GM23338 (cell line): ENCODE measurements at regions not wholly inside any gene's neighbourhood (a gene's known extent, or its start where the extent isn't known, plus 50 kb on each side); places are given as distances from the start of the nearest gene placed in this dataset.

ENCODE experiments used
- ATAC-seq: fragments of 200-7000 bp; cut with Tn5 transposase; 3 replicates; pipeline ENCODE4 v1.9.1; 2020
- DNase-seq: peaks from one replicate; pipeline ENCODE4 v3.0.0-alpha.2; 2015; ENCODE audit warnings: low spot score
- H2AFZ ChIP-seq: fragments of 200-600 bp; sonication (generic); 2 replicates; pipeline ENCODE4 v1.8.0; 2016; ENCODE audit warnings: antibody characterized with exemption, mild to moderate bottlenecking, moderate library complexity
- H3F3A ChIP-seq: fragments of 200-600 bp; sonication (generic); replicated peaks from 2 replicates; pipeline ENCODE4 v1.8.0; 2017; ENCODE audit warnings: antibody characterized with exemption, mixed run types, low read depth
- H3K27ac ChIP-seq: fragments of 200-600 bp; sonication (generic); 2 replicates; pipeline ENCODE4 v1.6.1; 2016; ENCODE audit warnings: low read depth
- H3K27me3 ChIP-seq: fragments of 200-600 bp; sonication (generic); 2 replicates; pipeline ENCODE4 v1.8.0; 2016; ENCODE audit warnings: mild to moderate bottlenecking, mixed run types, moderate library complexity; ENCODE audit not compliant: insufficient read depth
- H3K36me3 ChIP-seq: fragments of 200-600 bp; sonication (generic); 2 replicates; pipeline ENCODE4 v1.8.0; 2016; ENCODE audit warnings: mild to moderate bottlenecking; ENCODE audit not compliant: insufficient read depth
- H3K4me1 ChIP-seq: fragments of 200-600 bp; sonication (generic); 2 replicates; pipeline ENCODE4 v1.8.0; 2016; ENCODE audit warnings: mild to moderate bottlenecking, moderate library complexity; ENCODE audit not compliant: insufficient read depth
- H3K4me2 ChIP-seq: fragments of 200-600 bp; sonication (generic); 2 replicates; pipeline ENCODE4 v1.7.1; 2017; ENCODE audit warnings: mixed run types
- H3K4me3 ChIP-seq: fragments of 200-600 bp; sonication (generic); 2 replicates; pipeline ENCODE4 v1.6.1; 2016; ENCODE audit warnings: mixed run types
- H3K79me2 ChIP-seq: fragments of 200-600 bp; sonication (generic); replicated peaks from 2 replicates; pipeline ENCODE4 v1.8.0; 2017; ENCODE audit warnings: mild to moderate bottlenecking; ENCODE audit not compliant: insufficient read depth
- H3K9me2 ChIP-seq: fragments of 200-600 bp; sonication (generic); 2 replicates; pipeline ENCODE4 v1.8.0; 2017; ENCODE audit not compliant: insufficient read depth
- H4K20me1 ChIP-seq: fragments of 200-600 bp; sonication (generic); replicated peaks from 2 replicates; pipeline ENCODE4 v1.8.0; 2017; ENCODE audit warnings: mild to moderate bottlenecking; ENCODE audit not compliant: insufficient read depth
- H3K27ac Mint-ChIP-seq: 2 replicates; pipeline ENCODE4 v1.8.0; 2020; ENCODE audit warnings: inconsistent platforms, mild to moderate bottlenecking, moderate library complexity, mixed read lengths
- H3K27me3 Mint-ChIP-seq: 3 replicates; pipeline ENCODE4 v1.8.0; 2022; ENCODE audit warnings: low read depth, mild to moderate bottlenecking, moderate library complexity, mixed read lengths, inconsistent platforms; ENCODE audit not compliant: insufficient read depth, poor library complexity
- H3K36me3 Mint-ChIP-seq: 3 replicates; pipeline ENCODE4 v1.8.0; 2021; ENCODE audit warnings: low read depth, mild to moderate bottlenecking, inconsistent platforms, moderate library complexity, mixed read lengths
- H3K4me1 Mint-ChIP-seq: 3 replicates; pipeline ENCODE4 v1.8.0; 2020; ENCODE audit warnings: mild to moderate bottlenecking, inconsistent platforms, mixed read lengths
- H3K4me3 Mint-ChIP-seq: 3 replicates; pipeline ENCODE4 v1.8.0; 2021; ENCODE audit warnings: moderate library complexity, mild to moderate bottlenecking, inconsistent platforms, mixed read lengths
- H3K9me3 Mint-ChIP-seq: 3 replicates; pipeline ENCODE4 v1.8.0; 2020; ENCODE audit warnings: moderate library complexity, mild to moderate bottlenecking, inconsistent platforms, mixed read lengths
- EZH2 ChIP-seq: fragments of 200-600 bp; sonication (generic); IDR thresholded peaks from one replicate; pipeline ENCODE4 v1.8.0; 2017; ENCODE audit warnings: antibody characterized with exemption, mild to moderate bottlenecking, low read depth; ENCODE audit not compliant: unreplicated experiment
- EZH2phosphoT487 ChIP-seq: fragments of 200-600 bp; sonication (generic); IDR thresholded peaks from one replicate; pipeline ENCODE4 v1.8.1; 2018; ENCODE audit warnings: antibody characterized with exemption; ENCODE audit not compliant: unreplicated experiment
- JUNB ChIP-seq: IDR thresholded peaks from one replicate; pipeline ENCODE4 v1.6.1; 2016; ENCODE audit warnings: antibody characterized with exemption; ENCODE audit not compliant: unreplicated experiment
- POLR2AphosphoS5 ChIP-seq: IDR thresholded peaks from 2 replicates; pipeline ENCODE4 v1.6.1; 2016; ENCODE audit warnings: antibody characterized with exemption, low read depth
- ZNF114 ChIP-seq: fragments of 250-450 bp; sonication (Bioruptor Pico); IDR thresholded peaks from 2 replicates; pipeline ENCODE4 v1.5.0; 2020; ENCODE audit warnings: mild to moderate bottlenecking, moderate library complexity
- ZNF331 ChIP-seq: fragments of 250-450 bp; sonication (Bioruptor Pico); IDR thresholded peaks from 2 replicates; pipeline ENCODE4 v1.5.0; 2020; ENCODE audit warnings: low read depth, mild to moderate bottlenecking, moderate library complexity
- TF ChIP-seq, protein P1 (sequence below): IDR thresholded peaks from one replicate; pipeline ENCODE4 v1.6.1; 2018; ENCODE audit warnings: antibody characterized with exemption; ENCODE audit not compliant: unreplicated experiment
- TF ChIP-seq, protein P2 (sequence below): fragments of 250-450 bp; sonication (Bioruptor Pico); IDR thresholded peaks from 2 replicates; pipeline ENCODE4 v1.5.0; 2020; ENCODE audit warnings: mild to moderate bottlenecking, moderate library complexity

DNA sequence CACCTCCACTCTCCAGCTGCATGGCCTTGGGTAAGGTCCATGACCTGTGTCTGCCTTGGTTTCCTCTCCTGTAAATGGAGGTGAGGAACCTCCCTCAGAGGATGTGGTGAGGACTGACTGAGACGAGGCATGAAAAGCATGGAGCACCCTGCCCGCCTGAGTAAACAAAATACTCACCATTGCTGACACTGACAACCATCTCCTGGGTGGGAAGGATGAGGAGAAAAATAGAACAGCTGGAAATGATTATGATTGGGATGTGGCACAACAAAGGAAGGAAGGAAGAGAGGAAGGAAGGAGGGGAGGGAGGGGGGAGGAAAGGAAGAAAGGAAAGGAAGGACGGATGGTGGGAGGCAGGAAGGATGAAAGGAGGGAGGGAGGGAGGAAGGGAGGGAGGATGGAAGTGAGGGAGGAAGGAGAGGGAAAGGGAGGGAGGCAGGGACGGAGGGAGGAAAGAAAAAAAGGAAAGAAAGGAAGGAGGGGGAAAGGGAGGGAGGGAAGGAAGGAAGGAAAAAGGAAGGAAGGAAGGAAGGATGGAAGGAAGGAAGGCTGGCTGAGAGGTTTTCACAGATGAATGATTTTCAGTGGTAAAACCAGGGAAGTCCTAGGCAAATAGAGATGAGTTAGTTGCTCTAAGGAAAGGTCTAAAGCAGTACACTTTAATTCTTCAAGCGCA is 276.5 kb upstream of the XYLT1 start:
- peak overlapping the region; percentile 63; the same call in 1 of the 2 replicates for H3K27ac Mint-ChIP-seq
- H3K4me2 ChIP-seq = peak overlapping the region; percentile 39
- H3K9me2 ChIP-seq = no peaks in the 10 kb centered on the region
- peaks cover 5% of the 10 kb centered on the region; the same call in 2 of the 3 replicates for H3K9me3 Mint-ChIP-seq
- H4K20me1 ChIP-seq = no peaks in the 10 kb centered on the region
- H3K36me3 Mint-ChIP-seq = no peaks in the 10 kb centered on the region
- H2AFZ ChIP-seq = no peak overlapping the region
- peaks cover 14% of the 10 kb centered on the region for H3K27me3 Mint-ChIP-seq
- no peaks in the 10 kb centered on the region for H3K36me3 ChIP-seq
- no peak overlapping the region for H3K4me3 ChIP-seq
- ATAC-seq (no peak), DNase-seq (no peak)
- no peaks in the 10 kb centered on the region for H3K79me2 ChIP-seq
- H3K4me3 Mint-ChIP-seq = no peak overlapping the region
- H3K27ac ChIP-seq = peak overlapping the region; percentile 61; the same call in 1 of the 2 replicates
- peaks cover 5% of the 10 kb centered on the region; the same call in 1 of the 2 replicates for H3F3A ChIP-seq
- H3K4me1 ChIP-seq = peaks cover 34% of the 10 kb centered on the region
- peaks cover 42% of the 10 kb centered on the region for H3K4me1 Mint-ChIP-seq
- TF ChIP-seq JUNB = no peak
- no peak for TF ChIP-seq EZH2
- TF ChIP-seq, protein P1, sequence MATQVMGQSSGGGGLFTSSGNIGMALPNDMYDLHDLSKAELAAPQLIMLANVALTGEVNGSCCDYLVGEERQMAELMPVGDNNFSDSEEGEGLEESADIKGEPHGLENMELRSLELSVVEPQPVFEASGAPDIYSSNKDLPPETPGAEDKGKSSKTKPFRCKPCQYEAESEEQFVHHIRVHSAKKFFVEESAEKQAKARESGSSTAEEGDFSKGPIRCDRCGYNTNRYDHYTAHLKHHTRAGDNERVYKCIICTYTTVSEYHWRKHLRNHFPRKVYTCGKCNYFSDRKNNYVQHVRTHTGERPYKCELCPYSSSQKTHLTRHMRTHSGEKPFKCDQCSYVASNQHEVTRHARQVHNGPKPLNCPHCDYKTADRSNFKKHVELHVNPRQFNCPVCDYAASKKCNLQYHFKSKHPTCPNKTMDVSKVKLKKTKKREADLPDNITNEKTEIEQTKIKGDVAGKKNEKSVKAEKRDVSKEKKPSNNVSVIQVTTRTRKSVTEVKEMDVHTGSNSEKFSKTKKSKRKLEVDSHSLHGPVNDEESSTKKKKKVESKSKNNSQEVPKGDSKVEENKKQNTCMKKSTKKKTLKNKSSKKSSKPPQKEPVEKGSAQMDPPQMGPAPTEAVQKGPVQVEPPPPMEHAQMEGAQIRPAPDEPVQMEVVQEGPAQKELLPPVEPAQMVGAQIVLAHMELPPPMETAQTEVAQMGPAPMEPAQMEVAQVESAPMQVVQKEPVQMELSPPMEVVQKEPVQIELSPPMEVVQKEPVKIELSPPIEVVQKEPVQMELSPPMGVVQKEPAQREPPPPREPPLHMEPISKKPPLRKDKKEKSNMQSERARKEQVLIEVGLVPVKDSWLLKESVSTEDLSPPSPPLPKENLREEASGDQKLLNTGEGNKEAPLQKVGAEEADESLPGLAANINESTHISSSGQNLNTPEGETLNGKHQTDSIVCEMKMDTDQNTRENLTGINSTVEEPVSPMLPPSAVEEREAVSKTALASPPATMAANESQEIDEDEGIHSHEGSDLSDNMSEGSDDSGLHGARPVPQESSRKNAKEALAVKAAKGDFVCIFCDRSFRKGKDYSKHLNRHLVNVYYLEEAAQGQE = no peak
- TF ChIP-seq EZH2phosphoT487 = no peak
- no peak for TF ChIP-seq POLR2AphosphoS5
- TF ChIP-seq ZNF114 (CRISPR knock-in tag) = no peak
- TF ChIP-seq, protein P2, sequence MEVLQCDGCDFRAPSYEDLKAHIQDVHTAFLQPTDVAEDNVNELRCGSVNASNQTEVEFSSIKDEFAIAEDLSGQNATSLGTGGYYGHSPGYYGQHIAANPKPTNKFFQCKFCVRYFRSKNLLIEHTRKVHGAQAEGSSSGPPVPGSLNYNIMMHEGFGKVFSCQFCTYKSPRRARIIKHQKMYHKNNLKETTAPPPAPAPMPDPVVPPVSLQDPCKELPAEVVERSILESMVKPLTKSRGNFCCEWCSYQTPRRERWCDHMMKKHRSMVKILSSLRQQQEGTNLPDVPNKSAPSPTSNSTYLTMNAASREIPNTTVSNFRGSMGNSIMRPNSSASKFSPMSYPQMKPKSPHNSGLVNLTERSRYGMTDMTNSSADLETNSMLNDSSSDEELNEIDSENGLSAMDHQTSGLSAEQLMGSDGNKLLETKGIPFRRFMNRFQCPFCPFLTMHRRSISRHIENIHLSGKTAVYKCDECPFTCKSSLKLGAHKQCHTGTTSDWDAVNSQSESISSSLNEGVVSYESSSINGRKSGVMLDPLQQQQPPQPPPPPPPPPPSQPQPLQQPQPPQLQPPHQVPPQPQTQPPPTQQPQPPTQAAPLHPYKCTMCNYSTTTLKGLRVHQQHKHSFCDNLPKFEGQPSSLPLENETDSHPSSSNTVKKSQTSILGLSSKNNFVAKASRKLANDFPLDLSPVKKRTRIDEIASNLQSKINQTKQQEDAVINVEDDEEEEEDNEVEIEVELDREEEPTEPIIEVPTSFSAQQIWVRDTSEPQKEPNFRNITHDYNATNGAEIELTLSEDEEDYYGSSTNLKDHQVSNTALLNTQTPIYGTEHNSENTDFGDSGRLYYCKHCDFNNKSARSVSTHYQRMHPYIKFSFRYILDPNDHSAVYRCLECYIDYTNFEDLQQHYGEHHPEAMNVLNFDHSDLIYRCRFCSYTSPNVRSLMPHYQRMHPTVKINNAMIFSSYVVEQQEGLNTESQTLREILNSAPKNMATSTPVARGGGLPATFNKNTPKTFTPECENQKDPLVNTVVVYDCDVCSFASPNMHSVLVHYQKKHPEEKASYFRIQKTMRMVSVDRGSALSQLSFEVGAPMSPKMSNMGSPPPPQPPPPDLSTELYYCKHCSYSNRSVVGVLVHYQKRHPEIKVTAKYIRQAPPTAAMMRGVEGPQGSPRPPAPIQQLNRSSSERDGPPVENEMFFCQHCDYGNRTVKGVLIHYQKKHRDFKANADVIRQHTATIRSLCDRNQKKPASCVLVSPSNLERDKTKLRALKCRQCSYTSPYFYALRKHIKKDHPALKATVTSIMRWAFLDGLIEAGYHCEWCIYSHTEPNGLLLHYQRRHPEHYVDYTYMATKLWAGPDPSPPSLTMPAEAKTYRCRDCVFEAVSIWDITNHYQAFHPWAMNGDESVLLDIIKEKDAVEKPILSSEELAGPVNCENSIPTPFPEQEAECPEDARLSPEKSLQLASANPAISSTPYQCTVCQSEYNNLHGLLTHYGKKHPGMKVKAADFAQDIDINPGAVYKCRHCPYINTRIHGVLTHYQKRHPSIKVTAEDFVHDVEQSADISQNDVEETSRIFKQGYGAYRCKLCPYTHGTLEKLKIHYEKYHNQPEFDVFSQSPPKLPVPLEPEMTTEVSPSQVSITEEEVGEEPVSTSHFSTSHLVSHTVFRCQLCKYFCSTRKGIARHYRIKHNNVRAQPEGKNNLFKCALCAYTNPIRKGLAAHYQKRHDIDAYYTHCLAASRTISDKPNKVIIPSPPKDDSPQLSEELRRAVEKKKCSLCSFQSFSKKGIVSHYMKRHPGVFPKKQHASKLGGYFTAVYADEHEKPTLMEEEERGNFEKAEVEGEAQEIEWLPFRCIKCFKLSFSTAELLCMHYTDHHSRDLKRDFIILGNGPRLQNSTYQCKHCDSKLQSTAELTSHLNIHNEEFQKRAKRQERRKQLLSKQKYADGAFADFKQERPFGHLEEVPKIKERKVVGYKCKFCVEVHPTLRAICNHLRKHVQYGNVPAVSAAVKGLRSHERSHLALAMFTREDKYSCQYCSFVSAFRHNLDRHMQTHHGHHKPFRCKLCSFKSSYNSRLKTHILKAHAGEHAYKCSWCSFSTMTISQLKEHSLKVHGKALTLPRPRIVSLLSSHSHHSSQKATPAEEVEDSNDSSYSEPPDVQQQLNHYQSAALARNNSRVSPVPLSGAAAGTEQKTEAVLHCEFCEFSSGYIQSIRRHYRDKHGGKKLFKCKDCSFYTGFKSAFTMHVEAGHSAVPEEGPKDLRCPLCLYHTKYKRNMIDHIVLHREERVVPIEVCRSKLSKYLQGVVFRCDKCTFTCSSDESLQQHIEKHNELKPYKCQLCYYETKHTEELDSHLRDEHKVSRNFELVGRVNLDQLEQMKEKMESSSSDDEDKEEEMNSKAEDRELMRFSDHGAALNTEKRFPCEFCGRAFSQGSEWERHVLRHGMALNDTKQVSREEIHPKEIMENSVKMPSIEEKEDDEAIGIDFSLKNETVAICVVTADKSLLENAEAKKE (CRISPR knock-in tag) = no peak
- TF ChIP-seq ZNF331 (CRISPR knock-in tag) = no peak
- no peaks in the 10 kb centered on the region for H3K27me3 ChIP-seq
